Mucosa of rectum (tissue), 2 donors: ENCODE measurements at regions not wholly inside any gene's neighbourhood (a gene's known extent, or its start where the extent isn't known, plus 50 kb on each side); places are given as distances from the start of the nearest gene placed in this dataset.

Source experiments
- H3K27ac ChIP-seq, 2 donors: one replicate each; pipeline ENCODE4 v1.7.0; 2013; ENCODE audit warnings: inconsistent platforms in 2 of 2, low read depth in 2 of 2, low read length in 2 of 2
- H3K27me3 ChIP-seq, 2 donors: one replicate each; pipeline ENCODE4 v1.7.0; 2013; ENCODE audit warnings: low read length in 2 of 2; ENCODE audit not compliant: control insufficient read depth in 2 of 2, insufficient read depth in 2 of 2
- H3K36me3 ChIP-seq, 2 donors: one replicate each; pipeline ENCODE4 v1.7.0; 2013; ENCODE audit warnings: low read length in 2 of 2; ENCODE audit not compliant: control insufficient read depth in 2 of 2, insufficient read depth in 2 of 2
- H3K4me1 ChIP-seq, 2 donors: one replicate each; pipeline ENCODE4 v1.7.0; 2013; ENCODE audit warnings: low read length in 2 of 2, mild to moderate bottlenecking in 1 of 2; ENCODE audit not compliant: control insufficient read depth in 2 of 2, insufficient read depth in 2 of 2
- H3K4me3 ChIP-seq, 2 donors: one replicate each; pipeline ENCODE4 v1.7.0; 2013; ENCODE audit warnings: low read length in 2 of 2
- H3K9ac ChIP-seq, 2 donors: one replicate each; pipeline ENCODE4 v1.7.0; 2013; ENCODE audit warnings: low read length in 2 of 2, low read depth in 1 of 2, mild to moderate bottlenecking in 1 of 2
- H3K9me3 ChIP-seq, 2 donors: one replicate each; pipeline ENCODE4 v1.7.0; 2013; ENCODE audit warnings: low read length in 2 of 2; ENCODE audit not compliant: control insufficient read depth in 2 of 2
- donor health status: healthy.
- donor health status: Normal muscosa, but diverticular disease.

DNA sequence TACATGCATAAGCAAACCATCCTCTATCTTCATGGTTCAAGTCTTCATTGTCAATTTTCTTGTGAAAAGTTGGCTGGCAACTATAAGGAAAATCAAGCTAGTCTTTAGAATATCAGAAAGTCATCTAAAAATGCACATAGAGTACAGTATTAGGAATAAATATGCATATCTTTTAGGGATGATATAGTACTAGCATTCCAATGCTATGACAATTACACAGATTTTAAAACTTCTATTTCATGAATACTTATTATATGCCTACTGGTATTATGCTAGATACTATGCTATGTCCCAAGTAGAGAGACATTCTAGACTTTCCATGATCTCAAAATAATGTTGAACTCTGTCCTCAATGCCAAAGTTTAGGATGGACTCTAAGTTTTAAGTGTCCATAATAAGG, 81.3 kb upstream of the NAALADL2 start:
- Histone ChIP-seq H3K4me1 (no peaks in the 10 kb centered on the region), H3K27ac (no peak overlapping the region), H3K4me3 (no peak overlapping the region), H3K36me3 (no peaks in the 10 kb centered on the region), H3K9ac (no peak overlapping the region), H3K27me3 (no peaks in the 10 kb centered on the region), H3K9me3 (no peaks in the 10 kb centered on the region)

DNA sequence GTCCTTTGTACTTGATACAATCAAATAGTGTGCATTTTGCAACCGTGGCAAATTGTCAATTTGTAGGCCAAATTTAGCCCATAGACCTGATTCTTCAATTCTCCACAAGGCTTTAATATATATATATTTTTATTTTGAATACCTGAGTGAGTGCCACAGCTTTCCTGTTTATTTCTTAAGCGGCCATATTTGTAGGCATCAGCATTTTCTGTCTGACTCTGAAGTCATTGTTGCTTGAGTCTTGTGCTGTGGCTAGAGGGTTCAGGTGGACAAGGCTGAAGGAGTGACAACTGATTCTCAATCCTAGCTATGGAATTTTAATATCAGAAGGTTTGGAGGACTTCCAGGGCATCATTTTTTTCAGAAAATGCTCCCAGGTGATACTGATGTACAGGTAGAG, 75.6 kb upstream of the NAALADL2 start:
- Histone ChIP-seq H3K27me3 (no peaks in the 10 kb centered on the region), H3K36me3 (no peaks in the 10 kb centered on the region), H3K9me3 (no peaks in the 10 kb centered on the region), H3K9ac (no peak overlapping the region), H3K27ac (no peak overlapping the region), H3K4me3 (no peak overlapping the region), H3K4me1 (no peaks in the 10 kb centered on the region)

DNA sequence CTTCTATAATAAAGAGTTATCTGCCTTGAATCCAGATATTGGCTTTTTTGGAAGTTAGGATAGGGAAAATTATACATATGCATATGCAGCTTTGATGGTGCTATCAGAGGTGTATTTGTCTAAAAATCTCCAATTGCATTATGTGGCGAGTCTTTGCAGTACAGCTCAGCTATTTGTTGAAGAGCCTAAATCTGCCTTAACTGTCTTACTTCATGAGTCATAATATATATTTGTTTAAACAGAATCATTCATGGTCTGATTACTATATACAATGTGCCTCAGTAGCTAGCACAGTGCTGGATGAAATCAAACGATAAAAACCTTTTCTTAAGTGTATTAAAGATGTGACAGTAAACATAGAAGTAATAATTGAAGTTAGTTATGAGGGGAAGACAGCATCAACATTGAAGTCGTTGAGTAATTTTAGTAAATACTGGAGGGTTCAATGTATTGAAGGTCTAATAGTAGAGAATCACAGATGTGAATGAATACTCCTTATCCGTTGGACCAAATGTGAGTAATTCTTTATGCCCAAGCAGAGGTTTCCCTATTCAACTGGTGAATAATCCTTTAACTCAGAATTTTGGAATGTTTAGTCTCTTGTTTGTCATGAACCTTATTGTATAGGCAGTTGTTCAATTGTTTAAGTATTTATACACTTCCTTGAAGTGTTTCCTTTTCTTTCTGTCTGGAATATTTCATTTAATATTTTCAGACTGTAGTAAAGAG, 74.8 kb upstream of the NAALADL2 start:
- no peaks in the 10 kb centered on the region for H3K4me1 ChIP-seq
- no peaks in the 10 kb centered on the region for H3K9me3 ChIP-seq
- no peaks in the 10 kb centered on the region for H3K27me3 ChIP-seq
- H3K36me3 ChIP-seq = no peaks in the 10 kb centered on the region
- no peak overlapping the region for H3K27ac ChIP-seq
- H3K4me3 ChIP-seq = no peak overlapping the region
- no peak overlapping the region for H3K9ac ChIP-seq

DNA sequence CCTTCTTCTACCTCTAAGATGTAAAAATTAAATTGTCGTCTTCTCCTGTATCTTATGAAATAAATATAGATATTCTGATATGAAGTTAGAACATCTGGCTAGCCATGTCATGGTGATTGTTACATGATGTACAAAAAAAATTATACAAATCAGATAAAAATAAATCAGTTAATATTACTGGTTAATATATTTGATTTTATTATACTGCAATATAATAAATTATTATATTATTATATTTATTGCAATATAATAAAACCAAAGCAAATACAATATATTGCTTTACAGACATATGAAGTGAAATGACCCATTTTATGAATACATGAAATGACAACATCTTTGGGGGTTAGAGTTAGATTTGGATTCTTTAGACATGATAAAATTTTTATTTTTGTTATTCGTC, 72.3 kb upstream of the NAALADL2 start:
- Histone ChIP-seq H3K36me3 (no peaks in the 10 kb centered on the region), H3K27me3 (no peaks in the 10 kb centered on the region), H3K4me3 (no peak overlapping the region), H3K4me1 (no peaks in the 10 kb centered on the region), H3K27ac (no peak overlapping the region), H3K9me3 (no peaks in the 10 kb centered on the region), H3K9ac (no peak overlapping the region)

DNA sequence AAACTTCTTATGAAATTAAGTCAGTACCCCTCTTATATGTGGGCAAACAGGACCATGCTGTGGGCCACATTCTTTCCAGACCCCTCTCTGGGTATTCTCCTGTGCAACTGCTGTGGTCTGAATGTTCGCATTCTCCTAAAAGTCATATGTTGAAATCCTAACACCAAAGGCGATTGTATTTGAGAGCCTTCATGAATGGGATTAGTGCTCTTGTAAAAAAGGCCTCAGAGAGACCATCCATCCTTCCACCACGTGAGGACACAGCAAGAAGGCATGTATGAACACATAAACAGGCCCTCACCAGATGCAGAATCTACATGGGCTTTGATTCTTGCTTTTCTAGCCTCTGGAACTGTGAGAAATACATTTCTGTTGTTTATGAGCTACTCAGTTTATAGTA, 68.0 kb upstream of the NAALADL2 start:
- no peak overlapping the region for H3K27ac ChIP-seq
- no peaks in the 10 kb centered on the region for H3K9me3 ChIP-seq
- H3K4me3 ChIP-seq = no peak overlapping the region
- H3K4me1 ChIP-seq = no peaks in the 10 kb centered on the region
- H3K27me3 ChIP-seq = no peaks in the 10 kb centered on the region
- no peak overlapping the region for H3K9ac ChIP-seq
- H3K36me3 ChIP-seq = no peaks in the 10 kb centered on the region

DNA sequence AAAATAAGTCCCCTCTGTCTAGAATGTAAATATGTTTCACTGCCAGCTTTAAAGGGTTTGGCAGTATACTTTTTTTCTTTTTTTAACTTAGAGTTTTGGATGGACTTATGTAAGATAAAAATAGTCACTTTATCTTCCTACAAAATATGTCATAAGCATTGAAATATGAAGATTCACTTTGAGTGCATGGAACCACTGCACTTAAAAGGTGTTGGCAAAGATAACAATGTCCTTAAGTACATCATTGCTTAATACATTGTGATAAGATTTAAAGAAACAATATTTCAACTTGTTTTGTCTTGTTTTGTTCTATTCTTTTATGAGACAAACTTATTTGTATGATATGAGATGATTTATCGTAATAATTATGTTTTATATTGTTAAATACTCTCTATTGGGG, 66.3 kb upstream of the NAALADL2 start:
- H3K36me3 ChIP-seq = no peaks in the 10 kb centered on the region
- no peaks in the 10 kb centered on the region for H3K9me3 ChIP-seq
- H3K4me1 ChIP-seq = no peaks in the 10 kb centered on the region
- H3K4me3 ChIP-seq = no peak overlapping the region
- H3K27ac ChIP-seq = no peak overlapping the region
- H3K27me3 ChIP-seq = no peaks in the 10 kb centered on the region
- H3K9ac ChIP-seq = no peak overlapping the region
